NB4 (cell line): ENCODE measurements at regions not wholly inside any gene's neighbourhood (a gene's known extent, or its start where the extent isn't known, plus 50 kb on each side); places are given as distances from the start of the nearest gene placed in this dataset.
"Not testable (repeated sequence)": the region's sequence is repeated elsewhere in the genome, so short reads cannot be mapped to it uniquely, and the experiment has no call there.

ENCODE experiments used
- POLR2A ChIP-seq: IDR thresholded peaks from 2 replicates; pipeline ENCODE4 v1.6.1; 2011; ENCODE audit warnings: mild to moderate bottlenecking; ENCODE audit not compliant: insufficient read length; ENCODE audit errors: extremely low read depth
- TF ChIP-seq, protein P1 (sequence below): IDR thresholded peaks from one replicate; pipeline ENCODE4 v1.5.1; 2012; ENCODE audit warnings: low read depth, low read length

DNA sequence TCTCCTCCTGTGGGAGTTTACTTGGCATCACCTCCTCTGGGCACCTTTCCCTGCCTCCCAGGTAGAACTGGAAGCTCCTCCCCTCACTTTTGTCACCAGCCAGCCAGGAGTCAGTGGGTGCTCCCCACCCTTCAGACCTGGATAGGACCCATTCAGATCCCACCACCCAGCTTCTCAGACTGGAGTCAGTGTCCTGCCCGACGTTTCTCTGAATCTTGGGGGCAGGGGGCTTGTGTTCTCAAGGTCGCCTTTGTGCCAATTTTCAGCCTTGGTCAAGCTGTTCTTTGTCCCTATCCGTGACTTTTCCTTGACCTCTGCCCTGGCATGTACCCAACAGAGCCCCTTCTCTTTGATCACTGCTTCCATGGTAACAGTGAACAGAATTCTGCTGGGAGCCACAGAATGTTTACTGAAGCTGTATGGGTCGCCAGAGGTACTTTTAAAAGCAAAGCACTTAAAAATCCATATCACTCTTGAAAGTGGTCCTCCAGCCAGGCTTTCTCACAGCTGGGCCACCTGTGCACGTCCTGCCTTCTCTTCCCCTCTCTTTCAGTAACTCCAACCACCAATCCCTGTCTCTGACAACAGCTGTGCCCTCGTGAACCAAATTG, 63.1 kb downstream of the SOWAHC start:
- TF ChIP-seq, protein P1, sequence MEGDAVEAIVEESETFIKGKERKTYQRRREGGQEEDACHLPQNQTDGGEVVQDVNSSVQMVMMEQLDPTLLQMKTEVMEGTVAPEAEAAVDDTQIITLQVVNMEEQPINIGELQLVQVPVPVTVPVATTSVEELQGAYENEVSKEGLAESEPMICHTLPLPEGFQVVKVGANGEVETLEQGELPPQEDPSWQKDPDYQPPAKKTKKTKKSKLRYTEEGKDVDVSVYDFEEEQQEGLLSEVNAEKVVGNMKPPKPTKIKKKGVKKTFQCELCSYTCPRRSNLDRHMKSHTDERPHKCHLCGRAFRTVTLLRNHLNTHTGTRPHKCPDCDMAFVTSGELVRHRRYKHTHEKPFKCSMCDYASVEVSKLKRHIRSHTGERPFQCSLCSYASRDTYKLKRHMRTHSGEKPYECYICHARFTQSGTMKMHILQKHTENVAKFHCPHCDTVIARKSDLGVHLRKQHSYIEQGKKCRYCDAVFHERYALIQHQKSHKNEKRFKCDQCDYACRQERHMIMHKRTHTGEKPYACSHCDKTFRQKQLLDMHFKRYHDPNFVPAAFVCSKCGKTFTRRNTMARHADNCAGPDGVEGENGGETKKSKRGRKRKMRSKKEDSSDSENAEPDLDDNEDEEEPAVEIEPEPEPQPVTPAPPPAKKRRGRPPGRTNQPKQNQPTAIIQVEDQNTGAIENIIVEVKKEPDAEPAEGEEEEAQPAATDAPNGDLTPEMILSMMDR, result not testable (repeated sequence)
- TF ChIP-seq POLR2A, result not testable (repeated sequence)
